GM19023 (cell line): ENCODE measurements at regions not wholly inside any gene's neighbourhood (a gene's known extent, or its start where the extent isn't known, plus 50 kb on each side); places are given as distances from the start of the nearest gene placed in this dataset.
"Not testable (repeated sequence)": the region's sequence is repeated elsewhere in the genome, so short reads cannot be mapped to it uniquely, and the experiment has no call there.

Experiments
- ATAC-seq: cut with Tn5 transposase; IDR thresholded peaks from one replicate; pipeline ENCODE4 v1.9.1; 2021; ENCODE audit warnings: mild to moderate bottlenecking, moderate library complexity; ENCODE audit not compliant: unreplicated experiment

DNA sequence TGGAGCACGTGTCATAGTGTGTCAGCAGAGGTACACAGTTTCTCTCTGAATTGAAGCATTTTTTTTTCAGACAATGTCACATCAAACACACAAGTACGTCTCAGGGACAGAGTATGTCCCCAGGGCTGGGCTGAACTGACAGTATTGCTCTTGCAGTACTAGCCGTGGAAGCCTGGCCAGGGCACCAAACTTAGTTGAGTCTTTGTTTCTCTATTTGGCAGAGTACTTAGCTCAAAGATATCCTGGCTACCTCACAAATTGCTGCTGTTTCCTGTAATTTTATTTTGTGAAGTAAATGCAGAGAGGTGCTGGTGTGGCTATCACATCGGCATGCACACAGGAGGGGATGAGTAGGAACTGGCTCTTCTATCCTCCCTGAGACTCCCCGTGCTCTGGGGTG lies 691.6 kb upstream of the HS6ST1 start:
- no peak for ATAC-seq

DNA sequence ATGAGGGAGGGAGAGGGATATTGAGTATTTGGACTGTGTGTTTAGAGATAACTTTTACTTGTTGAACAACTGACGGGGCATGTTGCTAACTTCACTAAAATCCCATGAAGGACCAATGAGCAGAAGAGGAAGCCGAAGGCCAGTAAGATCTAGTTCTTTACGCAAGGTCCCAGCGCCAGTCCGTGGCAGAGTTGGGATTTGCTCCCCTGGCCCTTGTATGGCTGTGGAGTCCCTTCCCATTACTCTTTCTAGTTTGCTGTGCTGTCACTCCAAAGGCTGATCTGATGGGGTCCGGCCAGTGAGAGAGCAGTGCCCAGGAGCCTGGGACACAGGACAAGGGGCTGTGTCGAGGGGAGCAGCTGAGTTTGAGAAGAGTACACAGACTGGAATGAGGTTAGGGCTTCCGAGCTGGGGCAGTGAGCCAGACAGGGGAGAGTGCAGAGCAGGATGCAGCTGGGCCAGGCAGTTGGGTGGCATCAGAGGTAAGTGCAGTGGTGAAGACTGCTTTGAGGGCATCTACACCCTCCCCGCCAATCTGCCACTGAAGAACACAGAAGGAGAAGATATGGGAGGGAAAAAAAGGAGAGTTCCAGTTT lies 692.9 kb upstream of the HS6ST1 start:
- no peak for ATAC-seq

DNA sequence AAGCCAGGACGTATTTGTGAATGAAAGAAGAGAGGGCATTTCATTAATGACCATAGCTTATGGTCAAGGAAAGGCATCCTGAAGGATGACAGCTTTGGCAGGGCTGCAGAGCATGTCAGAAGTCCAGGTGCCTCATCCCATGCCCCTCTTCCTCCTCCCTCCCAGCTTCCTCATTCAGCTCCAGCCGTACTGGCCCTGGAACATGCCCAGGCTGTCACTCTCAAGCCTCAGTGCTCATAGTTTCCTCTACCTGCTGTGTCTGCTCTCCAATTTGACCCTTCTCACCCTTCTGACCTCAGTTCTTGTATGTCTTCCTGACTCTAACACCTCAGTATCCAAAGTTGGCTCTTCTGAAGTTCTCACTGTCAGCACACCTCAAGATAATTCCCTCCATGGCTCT lies 695.8 kb upstream of the HS6ST1 start:
- no peak for ATAC-seq

DNA sequence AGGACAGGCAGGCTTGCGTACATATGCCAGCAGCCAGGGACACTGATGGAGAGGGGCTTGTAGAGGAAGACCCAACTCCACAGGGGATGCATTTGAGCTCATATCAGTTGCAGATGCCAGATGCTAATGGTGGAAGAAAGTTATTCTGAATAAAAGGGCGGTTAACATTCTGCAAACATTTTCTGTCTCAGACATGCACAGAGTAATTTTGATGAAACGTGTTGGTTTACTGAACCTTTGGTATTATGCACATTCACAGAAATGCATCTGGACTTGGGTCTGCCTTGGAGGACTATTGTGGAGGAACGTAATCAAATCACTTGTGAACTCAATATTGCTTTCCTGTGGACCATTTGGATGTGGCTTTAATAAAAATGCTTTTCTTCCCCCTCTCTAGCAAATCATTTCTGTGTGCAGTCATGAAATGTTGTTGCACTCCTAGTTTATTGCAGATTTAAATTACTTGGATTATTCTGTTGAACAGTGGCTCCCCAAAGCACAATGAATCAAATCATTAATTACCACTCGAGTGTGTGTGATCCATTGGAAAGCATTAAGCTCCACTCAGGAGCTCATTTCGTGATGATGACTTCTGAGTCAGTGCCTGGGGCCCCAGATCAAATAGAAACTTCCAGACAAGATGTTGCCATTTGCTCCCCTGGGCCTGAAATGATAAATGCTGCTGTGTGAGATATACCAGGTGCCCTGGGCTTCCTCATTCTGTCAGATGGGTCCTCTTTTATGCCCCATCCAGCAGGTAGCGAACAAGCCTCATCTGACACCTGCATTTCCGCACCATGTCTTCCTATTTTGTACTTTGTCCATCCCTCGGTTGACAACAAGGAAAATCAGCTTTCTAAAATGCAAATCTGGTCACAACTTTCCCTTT lies 697.0 kb upstream of the HS6ST1 start:
- ATAC-seq: no peak

DNA sequence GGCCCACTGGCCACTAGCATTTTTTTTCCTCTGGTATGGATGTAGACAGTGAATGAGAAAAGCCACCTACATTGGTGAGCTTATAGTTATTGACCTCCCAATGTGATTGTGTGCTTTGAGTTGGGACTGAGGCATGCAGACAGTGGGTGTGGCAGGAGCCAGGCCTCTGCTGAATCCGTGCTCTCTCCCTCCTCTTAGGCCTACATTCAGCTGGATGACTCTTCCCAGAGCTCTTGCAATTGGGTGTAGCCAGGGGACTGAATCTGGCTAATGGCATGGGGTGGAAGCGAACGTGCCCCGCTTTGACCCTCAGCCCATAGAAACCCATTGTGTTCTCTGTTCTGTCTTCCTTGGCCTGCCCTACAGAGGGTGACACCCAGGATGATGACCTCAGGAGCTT lies 698.3 kb upstream of the HS6ST1 start:
- no peak for ATAC-seq

DNA sequence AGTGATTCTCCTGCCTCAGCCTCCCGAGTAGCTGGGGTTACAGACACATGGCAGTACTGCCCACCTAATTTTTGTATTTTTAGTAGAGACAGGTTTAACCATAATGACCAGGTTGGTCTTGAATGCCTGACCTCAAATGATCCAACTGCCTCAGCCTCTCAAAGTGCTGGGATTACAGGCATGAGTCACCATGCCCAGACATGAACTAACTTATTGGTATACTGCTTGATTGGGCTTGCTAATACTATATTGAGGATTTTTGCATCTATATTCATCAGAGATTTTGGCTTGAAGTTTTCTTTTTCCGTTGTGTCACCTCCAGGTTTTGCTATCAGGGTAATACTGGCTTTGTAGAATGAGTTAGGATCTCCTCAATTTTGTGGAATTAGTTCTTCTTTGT lies 706.1 kb upstream of the HS6ST1 start:
- ATAC-seq: no peak

DNA sequence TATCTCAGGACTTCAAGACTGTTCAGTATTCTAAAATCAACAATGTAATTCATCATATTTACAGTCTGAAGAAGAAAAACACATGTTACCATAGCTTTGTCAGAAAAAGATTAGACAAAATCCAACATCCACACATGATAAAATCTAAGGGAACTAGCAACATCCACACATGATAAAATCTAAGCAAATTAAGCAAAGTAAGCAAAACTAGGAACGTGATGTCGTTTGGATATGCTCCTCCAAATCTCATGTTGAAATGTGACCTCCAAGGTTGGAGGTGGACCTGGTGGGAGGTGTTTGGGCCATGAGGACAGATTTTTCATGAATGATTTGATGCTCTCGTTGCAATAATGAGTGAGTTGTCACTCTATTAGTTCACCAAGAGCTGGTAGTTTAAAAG lies 717.3 kb upstream of the HS6ST1 start:
- ATAC-seq: no peak

DNA sequence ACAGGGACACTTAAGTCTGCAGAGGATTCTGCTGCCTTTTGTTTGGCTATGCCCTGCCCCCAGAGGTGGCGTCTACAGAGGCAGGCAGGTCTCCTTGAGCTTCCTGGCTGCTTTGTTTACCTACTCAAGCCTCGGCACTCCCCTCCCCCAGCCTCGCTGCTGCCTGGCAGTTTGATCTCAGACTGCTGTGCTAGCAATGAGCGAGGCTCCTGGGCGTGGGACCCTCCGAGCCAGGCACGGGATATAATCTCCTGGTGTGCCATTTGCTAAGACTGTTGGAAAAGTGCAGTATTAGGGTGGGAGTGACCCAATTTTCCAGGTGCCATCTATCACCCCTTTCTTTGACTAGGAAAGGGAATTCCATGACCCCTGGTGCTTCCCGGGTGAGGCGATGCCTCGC lies 725.0 kb upstream of the HS6ST1 start:
- ATAC-seq: not testable (repeated sequence)

DNA sequence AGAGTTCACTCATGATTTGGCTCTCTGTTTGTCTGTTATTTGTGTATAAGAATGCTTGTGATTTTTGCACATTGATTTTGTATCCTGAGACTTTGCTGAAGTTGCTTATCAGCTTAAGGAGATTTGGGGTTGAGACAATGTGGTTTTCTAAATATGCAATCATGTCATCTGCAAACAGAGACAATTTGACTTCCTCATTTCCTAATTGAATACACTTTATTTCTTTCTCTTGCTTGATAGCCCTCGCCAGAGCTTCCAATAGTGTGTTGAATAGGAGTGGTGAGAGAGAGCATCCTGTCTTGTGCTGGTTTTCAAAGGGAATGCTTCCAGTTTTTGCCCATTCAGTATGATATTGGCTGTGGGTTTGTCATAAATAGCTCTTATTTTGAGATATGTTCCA lies 727.8 kb upstream of the HS6ST1 start:
- not testable (repeated sequence) for ATAC-seq

DNA sequence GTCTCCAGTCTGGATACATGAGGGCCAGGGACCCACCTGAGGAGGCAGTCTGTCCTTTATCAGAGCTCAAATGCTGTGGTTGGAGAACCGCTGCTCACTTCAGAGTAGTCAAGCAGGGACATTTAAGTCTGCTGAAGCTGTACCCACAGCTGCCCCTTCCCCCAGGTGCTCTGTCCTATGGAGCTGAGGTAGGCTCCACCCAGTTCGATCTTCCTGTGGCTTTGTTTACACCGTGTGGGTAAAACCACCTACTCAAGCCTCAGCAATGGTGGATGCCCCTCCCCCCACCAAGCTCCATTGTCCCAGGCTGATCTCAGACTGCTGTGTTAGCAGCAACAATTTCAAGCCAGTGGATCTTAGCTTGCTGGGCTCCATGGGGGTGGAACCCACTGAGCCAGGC lies 731.4 kb upstream of the HS6ST1 start:
- no peak for ATAC-seq

DNA sequence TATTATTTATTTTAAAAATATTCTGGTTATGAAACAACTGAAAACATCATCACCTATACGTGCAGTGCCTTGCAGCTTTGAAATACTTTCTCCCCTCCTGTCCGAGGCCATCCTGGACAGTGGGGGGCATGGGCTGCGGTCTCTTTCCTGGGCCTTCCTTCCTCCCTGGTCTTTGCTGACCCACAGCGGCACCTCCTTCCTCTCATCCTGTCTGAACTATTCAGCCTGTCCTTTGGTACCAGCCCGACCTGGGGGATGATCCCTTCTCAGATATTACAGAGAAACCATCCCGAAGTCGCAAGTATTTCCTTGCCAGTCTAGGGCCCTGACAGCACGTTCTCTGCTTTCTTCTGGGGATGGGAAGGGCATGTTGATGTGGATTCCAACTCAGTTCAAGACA lies 736.6 kb upstream of the HS6ST1 start:
- ATAC-seq: no peak

DNA sequence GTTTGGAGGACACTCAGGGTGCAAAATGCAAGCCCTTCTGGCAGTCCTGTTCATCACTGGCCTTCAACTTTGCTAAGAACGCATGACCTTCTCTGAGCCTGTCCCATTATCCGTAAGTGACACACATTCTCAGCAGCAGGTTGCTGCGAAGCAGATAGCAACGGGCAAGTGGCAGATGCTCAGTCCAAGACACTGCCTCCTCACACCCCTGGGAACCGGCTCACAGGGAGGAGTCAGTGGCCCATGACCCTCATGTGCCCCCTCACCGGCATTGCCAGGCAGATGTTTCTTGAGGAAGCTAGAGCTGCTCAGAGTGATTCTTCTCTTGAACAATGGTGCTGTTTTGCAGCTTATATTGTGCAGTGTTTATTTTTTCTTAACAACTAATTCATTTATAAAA lies 737.2 kb upstream of the HS6ST1 start:
- no peak for ATAC-seq

DNA sequence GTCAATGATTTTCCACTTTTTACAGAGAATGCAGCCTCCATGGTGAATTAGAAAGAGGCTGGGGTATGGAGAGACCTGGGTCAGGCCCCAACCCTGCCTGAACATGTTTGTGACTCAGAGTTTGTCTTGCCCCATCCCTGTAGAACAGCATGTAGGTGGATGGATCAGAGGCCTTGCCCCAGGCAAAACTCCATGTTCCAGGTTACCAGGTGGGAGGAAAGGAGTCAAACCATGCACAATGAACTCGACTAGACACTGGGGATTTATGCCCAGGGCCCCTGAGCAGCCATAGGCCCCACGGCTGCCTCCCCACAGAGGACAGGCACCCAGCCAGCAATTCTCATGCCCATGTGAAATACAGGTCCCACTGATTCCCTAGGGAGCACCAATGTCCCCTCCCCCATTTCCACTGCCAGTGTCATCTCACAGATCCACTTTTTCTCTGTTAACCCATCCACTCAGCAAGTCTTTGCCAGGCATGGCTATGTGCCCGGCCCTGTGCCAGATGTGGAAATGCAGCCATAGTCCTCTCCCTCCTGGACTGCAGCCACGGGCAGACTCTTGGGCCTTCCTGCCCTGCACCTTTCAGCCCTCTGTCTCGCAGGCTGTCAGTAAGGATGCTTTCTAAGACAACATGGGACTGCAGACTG lies 737.8 kb upstream of the HS6ST1 start:
- ATAC-seq: no peak

DNA sequence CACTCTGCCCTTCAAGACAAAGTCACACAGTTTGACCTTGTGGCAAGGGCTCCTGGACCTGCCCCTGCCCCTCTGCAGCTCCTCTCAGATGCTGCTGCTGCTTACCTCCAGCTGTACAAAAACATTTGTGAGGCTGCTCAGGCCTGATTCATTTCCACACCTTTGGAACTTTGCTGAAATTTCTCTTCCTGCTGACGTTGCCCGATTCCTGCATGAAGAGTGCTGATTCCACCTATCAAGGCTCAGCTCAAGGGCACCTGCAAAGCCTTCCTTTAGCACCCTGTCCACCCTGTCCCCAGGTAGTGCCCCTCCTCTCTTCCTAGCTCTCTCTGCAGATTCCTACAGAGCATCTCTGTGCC lies 738.3 kb upstream of the HS6ST1 start:
- no peak for ATAC-seq

DNA sequence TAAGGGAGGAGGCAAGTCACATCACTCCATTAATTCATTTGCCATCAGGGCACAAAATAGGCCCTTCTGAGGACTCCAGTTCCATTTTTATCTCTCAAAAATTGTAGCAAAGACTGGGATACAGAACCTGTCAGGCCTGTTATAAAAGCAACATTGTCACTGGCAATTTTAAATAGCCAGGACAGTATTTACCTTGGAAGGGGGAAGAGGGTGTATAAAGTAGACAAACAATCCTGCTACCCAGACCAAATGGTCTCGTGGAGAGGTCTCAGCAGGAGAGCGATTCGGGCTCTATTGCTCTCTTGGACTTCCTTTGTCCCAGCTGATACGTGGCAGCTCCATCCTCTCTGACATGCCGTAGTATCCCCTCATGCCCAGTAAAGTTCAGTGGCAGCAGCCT lies 740.3 kb upstream of the HS6ST1 start:
- ATAC-seq: no peak

DNA sequence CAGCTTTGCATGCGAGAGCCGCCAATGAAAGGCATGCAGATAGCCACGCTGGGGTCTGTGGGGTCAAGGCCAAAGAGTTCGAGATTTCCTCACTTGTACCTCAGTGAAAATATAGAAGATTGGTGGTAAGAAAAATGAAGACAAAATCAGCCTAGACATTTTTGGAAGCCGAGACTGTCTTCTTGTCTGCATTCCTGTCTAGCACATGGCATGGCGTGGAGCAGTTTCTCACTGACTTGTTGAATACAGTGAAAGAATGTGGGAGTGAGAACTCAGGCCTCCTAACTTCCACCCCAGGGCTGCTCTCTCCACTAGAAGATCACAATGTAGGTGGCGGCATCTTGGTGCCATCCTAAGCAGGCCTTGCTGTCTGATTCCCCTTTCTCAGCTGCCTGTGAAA lies 740.8 kb upstream of the HS6ST1 start:
- no peak for ATAC-seq

DNA sequence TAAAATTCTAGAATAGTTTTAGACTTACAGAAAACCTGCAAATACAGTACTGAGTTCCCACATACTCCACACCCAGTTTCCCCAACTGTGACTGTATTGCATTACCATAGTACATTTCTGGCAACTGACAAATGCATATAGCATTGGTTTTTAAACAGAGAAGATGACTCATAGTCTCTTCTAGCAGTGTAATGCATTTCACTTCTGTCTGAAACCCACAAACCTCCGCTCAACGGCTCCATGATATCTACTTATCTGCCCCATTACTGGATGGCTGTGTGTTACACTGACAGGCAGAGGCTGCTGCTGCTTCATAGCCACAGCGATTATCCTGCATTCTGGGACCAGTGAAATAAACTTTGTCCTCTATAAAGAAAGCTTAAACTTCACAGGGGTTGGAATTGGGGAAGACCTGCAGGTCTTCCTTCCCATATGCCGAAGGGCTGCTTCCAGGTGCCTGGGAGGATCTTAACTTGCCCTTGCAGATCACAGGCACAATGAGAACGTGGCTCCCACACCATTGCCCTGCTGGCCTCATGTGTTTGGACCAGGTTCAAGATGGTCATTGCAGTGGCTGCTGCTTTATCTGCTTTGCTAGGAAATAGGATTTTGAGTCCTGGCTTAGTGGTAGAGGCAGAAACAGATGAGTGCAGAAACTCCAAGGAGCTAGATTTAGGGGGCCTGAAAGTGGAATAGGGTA lies 742.6 kb upstream of the HS6ST1 start:
- ATAC-seq: no peak

DNA sequence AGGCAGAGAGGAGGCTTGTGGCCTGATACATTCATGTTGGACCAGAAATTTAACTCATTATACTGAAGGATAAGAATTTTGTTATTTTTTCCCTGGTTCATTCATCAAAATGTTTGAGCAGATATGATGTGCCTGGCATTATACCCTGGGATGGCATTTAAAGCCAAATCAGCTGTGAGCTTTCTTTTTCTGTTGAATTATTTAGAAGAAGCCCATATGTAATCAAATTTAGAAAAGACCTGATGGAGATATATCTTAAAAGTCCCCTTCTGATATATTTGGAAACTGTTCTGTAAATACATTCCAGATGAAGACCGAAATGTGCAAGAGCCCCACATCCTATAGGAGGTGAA lies 743.1 kb upstream of the HS6ST1 start:
- no peak for ATAC-seq

DNA sequence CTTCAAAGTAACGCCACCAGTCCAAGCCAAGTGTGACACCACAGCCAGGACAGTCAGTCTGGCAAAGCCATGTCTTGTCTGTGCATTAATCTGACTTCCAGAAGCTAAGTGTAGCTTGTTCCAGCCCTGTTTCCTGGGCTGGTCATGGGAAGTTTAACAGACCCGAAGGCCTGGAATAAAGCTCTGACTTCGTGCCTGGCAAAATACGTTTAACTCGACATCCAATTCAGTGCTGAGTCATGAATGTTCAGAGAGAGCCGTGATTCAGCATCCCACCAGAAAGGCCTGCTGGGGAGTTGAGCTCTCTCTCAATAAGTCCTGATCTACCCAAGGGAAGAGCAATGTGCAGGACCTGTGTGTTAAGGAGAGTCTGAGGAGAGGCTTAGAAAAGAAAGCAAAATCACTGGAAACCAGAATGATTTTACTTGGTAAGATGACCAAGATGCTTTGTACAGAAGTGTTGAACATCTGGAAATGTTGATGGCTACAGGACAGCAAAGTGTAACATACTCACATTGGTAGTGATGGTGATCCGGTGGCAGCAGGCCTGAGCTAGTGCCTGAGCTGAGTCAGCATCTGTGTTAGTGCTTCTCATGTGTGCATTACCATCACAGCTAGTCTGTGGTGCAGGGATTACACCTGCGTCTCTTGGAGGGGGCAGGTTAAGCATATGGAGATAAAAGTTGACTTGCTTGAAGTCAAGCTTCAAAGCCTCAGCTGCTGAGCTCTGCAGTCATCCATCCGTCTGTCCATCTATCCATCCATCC lies 743.7 kb upstream of the HS6ST1 start:
- no peak for ATAC-seq

DNA sequence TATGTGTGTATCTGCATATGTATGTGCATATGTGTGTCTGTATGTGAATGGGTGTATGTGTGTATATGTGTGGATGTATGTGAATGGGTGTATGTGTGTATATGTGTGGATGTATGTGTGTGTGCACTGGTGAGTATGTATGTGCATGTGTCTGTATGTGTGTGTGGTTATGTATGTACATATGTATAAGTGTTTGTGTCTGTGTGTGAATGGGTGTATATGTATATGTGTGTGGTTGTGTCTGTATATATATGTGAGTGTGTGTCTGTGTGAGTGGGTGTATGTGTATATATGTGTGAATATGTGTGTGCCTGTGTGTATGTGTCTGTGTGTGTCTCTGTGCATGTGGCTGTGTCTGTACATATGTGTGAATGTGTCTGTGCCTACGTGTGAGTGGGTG lies 748.4 kb upstream of the HS6ST1 start:
- no peak for ATAC-seq

DNA sequence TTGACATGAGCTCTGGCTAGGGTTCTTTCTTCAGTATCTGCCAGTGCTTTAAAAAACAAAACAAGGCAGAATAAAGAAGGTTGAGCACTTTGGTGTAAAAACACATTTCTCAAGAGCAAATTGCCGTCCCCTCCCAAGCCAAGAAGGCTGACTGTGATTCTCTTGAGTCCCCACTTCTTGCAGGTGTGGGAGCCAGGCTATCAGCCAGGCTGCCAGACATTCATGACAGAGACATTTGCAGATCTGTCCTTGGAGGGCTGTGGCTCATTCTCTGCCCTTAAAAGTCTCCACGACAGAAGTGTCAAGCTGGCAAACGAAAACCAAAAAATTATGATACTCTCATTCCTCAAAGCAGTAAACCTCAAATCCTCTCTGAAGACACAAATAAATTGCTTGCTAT lies 749.3 kb upstream of the HS6ST1 start:
- ATAC-seq: no peak
